ENCODE measurements at regions not wholly inside any gene's neighbourhood (a gene's known extent, or its start where the extent isn't known, plus 50 kb on each side); places are given as distances from the start of the nearest gene placed in this dataset.

DNA sequence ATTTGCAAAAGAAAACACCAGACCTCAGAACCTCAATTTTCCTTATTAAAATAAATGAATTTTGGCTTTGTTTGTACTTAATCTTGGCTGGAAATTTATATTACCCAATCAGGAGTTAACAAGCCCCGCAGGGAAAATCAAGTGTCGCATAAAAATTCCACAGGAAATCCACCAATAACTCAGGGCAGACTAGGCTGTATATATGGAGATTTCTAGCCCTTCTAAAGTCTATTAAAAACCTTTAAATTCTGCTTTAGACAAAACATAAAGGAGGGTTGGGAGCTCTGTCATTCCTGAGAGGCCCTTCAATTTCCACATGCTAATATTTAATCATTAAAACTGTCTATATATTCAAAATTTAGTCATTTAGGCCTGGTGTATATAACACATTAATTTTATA is 434.7 kb downstream of the CDH11 start:
- TF ChIP-seq, protein P1, sequence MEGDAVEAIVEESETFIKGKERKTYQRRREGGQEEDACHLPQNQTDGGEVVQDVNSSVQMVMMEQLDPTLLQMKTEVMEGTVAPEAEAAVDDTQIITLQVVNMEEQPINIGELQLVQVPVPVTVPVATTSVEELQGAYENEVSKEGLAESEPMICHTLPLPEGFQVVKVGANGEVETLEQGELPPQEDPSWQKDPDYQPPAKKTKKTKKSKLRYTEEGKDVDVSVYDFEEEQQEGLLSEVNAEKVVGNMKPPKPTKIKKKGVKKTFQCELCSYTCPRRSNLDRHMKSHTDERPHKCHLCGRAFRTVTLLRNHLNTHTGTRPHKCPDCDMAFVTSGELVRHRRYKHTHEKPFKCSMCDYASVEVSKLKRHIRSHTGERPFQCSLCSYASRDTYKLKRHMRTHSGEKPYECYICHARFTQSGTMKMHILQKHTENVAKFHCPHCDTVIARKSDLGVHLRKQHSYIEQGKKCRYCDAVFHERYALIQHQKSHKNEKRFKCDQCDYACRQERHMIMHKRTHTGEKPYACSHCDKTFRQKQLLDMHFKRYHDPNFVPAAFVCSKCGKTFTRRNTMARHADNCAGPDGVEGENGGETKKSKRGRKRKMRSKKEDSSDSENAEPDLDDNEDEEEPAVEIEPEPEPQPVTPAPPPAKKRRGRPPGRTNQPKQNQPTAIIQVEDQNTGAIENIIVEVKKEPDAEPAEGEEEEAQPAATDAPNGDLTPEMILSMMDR (IDR thresholded peaks at IDR 0.05), result no peak
- Histone ChIP-seq H3K27me3 (ENCODE audit: control insufficient read depth in 1 of 2, insufficient read depth in 2 of 2, low read length in 2 of 2) (no peaks in the 10 kb centered on the region), H3K27ac (ENCODE audit: low read depth in 1 of 2, low read length in 2 of 2) (no peak overlapping the region), H3K36me3 (ENCODE audit: insufficient read depth, low read length) (no peaks in the 10 kb centered on the region), H3K9me3 (ENCODE audit: control insufficient read depth in 1 of 2, insufficient read depth in 1 of 2, low read length in 2 of 2) (no peaks in the 10 kb centered on the region), H3K4me3 (ENCODE audit: low read length) (no peak overlapping the region), H3K4me1 (ENCODE audit: insufficient read depth, low read length) (no peaks in the 10 kb centered on the region)
- peaks cover 17% of the 10 kb centered on the region for H3K9me3 Mint-ChIP-seq
- POLR2A ChIA-PET, result no interaction called here
- intact Hi-C loops (cut with DNase I, micrococcal nuclease), result no loop called here
- no peaks in the 10 kb centered on the region for H3K27me3 Mint-ChIP-seq
- no peaks in the 10 kb centered on the region for H3K4me1 Mint-ChIP-seq (ENCODE audit: low read depth)
- CTCF ChIA-PET, result no interaction called here
- H3K36me3 Mint-ChIP-seq (ENCODE audit: low read depth), result no peaks in the 10 kb centered on the region
- ATAC-seq (ENCODE audit: poor library complexity) (no peak), DNase-seq (no peak)
- no peak overlapping the region for H3K27ac Mint-ChIP-seq
- H3K4me3 Mint-ChIP-seq, result no peak overlapping the region

GRCh38 chr16:64679976-64680690 is 441.7 kb downstream of the CDH11 start:
- no peaks in the 10 kb centered on the region for H3K36me3 Mint-ChIP-seq (ENCODE audit: low read depth)
- H3K9me3 Mint-ChIP-seq, result peaks cover 25% of the 10 kb centered on the region

DNA sequence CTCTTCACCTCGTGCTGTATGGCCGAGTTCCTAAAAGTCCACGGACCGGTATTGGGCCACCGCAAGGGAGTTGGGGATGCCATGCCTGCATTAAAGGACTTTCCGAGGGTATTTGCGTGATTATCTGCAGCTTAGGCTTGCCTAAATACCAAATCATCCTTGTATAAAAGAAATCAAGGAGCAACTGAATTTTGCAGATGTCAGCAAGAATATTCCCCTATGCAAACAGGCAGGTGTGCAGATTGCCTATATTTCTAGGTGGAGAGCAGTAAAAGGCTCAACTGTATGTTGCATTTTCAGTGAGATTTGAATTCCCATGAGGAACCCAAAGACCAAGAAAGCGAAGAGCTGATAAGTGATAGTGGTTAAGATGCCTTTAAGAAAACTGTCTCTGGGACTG is 452.3 kb downstream of the CDH11 start:
- no peaks in the 10 kb centered on the region for H3K36me3 Mint-ChIP-seq (ENCODE audit: low read depth)

More at GRCh38 chr16:64679976-64680690, 441.7 kb downstream of the CDH11 start:
- H3K4me3 Mint-ChIP-seq, result no peak overlapping the region
- H3K9me3 ChIP-seq (ENCODE audit: control insufficient read depth in 1 of 2, insufficient read depth in 1 of 2, low read length in 2 of 2), result peaks cover 4 to 6% of the 10 kb centered on the region in 2 experiments
- H3K27me3 ChIP-seq (ENCODE audit: control insufficient read depth in 1 of 2, insufficient read depth in 2 of 2, low read length in 2 of 2), result no peaks in the 10 kb centered on the region
- no peaks in the 10 kb centered on the region for H3K4me1 Mint-ChIP-seq (ENCODE audit: low read depth)
- no peak for ATAC-seq (ENCODE audit: poor library complexity)
- H3K27ac Mint-ChIP-seq, result no peak overlapping the region
- DNase-seq, result no peak
- no peaks in the 10 kb centered on the region for H3K4me1 ChIP-seq (ENCODE audit: insufficient read depth, low read length)
- H3K27ac ChIP-seq (ENCODE audit: low read depth in 1 of 2, low read length in 2 of 2), result no peak overlapping the region
- POLR2A ChIA-PET, result no interaction called here
- H3K36me3 ChIP-seq (ENCODE audit: insufficient read depth, low read length), result no peaks in the 10 kb centered on the region
- intact Hi-C loops (cut with DNase I, micrococcal nuclease), result no loop called here
- CTCF ChIA-PET, result no interaction called here
- TF ChIP-seq, protein P1 (IDR thresholded peaks at IDR 0.05), result no peak
- no peak overlapping the region for H3K4me3 ChIP-seq (ENCODE audit: low read length)
- no peaks in the 10 kb centered on the region for H3K27me3 Mint-ChIP-seq

More for the DNA sequence above, 452.3 kb downstream of the CDH11 start:
- Histone ChIP-seq H3K4me3 (ENCODE audit: low read length) (no peak overlapping the region), H3K9me3 (ENCODE audit: control insufficient read depth in 1 of 2, insufficient read depth in 1 of 2, low read length in 2 of 2) (peaks cover 7 to 17% of the 10 kb centered on the region in 2 experiments), H3K4me1 (ENCODE audit: insufficient read depth, low read length) (no peaks in the 10 kb centered on the region), H3K27me3 (ENCODE audit: control insufficient read depth in 1 of 2, insufficient read depth in 2 of 2, low read length in 2 of 2) (no peaks in the 10 kb centered on the region), H3K36me3 (ENCODE audit: insufficient read depth, low read length) (no peaks in the 10 kb centered on the region), H3K27ac (ENCODE audit: low read depth in 1 of 2, low read length in 2 of 2) (no peak overlapping the region)
- ChIA-PET POLR2A (no interaction called here), CTCF (no interaction called here)
- DNase-seq (no peak), ATAC-seq (ENCODE audit: poor library complexity) (no peak)
- H3K9me3 Mint-ChIP-seq, result peaks cover 15% of the 10 kb centered on the region
- no peak overlapping the region for H3K4me3 Mint-ChIP-seq
- TF ChIP-seq, protein P1 (IDR thresholded peaks at IDR 0.05), result no peak
- no peak overlapping the region for H3K27ac Mint-ChIP-seq
- no peaks in the 10 kb centered on the region for H3K4me1 Mint-ChIP-seq (ENCODE audit: low read depth)
- no peaks in the 10 kb centered on the region for H3K27me3 Mint-ChIP-seq
- intact Hi-C loops (cut with DNase I, micrococcal nuclease), result no loop called here

Measured in CD4-positive, alpha-beta T cell (primary cell).